ENCODE measurements at regions not wholly inside any gene's neighbourhood (a gene's known extent, or its start where the extent isn't known, plus 50 kb on each side); places are given as distances from the start of the nearest gene placed in this dataset.

DNA sequence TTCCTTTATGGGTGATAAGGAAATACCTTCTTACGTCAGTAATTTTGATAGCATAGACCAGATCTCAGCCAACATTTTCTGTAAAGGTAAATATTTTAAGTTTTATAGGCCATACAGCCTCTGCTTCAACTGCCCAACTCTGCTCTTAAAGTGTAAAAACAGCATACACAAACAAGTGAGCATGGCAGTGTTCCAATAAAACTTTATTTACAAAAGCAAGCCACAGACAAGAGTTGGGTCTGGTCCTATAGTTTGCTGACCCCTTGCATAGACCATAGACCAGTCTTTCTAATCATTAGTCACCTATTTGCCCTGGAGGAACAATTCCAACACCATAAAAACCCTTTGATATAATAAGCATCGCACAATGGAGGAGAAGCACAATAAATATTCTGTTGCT lies 398.8 kb downstream of the SFMBT2 start:
- no peak for TF ChIP-seq MYC (IDR thresholded peaks at IDR 0.05; ENCODE audit: low read depth, low read length)
- no peak overlapping the region for H3K4me3 ChIP-seq (ENCODE audit: low read depth, low read length)
- DNase-seq (ENCODE audit: low read depth): no peak

DNA sequence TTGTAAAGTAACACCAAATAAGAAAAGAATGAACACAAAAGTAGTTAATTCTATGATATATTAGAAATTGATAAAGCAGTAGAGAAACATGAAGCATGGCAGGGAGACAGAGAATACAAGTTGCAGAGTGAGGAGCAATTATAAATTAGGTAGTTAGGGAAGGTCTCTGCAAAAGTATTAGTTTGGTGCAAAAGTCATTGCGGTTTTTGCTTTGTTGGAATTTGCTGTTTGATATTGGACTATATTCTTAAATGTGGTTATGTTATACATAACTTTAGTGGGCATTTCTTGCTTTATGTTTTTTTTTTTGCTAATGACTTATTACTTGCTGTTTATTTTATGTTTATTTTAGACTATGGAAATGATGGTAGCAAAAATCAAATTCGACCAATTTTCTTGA lies 402.2 kb downstream of the SFMBT2 start:
- H3K4me3 ChIP-seq (ENCODE audit: low read depth, low read length): no peak overlapping the region
- no peak for DNase-seq (ENCODE audit: low read depth)
- no peak for TF ChIP-seq MYC (IDR thresholded peaks at IDR 0.05; ENCODE audit: low read depth, low read length)
- TF ChIP-seq, protein P1, sequence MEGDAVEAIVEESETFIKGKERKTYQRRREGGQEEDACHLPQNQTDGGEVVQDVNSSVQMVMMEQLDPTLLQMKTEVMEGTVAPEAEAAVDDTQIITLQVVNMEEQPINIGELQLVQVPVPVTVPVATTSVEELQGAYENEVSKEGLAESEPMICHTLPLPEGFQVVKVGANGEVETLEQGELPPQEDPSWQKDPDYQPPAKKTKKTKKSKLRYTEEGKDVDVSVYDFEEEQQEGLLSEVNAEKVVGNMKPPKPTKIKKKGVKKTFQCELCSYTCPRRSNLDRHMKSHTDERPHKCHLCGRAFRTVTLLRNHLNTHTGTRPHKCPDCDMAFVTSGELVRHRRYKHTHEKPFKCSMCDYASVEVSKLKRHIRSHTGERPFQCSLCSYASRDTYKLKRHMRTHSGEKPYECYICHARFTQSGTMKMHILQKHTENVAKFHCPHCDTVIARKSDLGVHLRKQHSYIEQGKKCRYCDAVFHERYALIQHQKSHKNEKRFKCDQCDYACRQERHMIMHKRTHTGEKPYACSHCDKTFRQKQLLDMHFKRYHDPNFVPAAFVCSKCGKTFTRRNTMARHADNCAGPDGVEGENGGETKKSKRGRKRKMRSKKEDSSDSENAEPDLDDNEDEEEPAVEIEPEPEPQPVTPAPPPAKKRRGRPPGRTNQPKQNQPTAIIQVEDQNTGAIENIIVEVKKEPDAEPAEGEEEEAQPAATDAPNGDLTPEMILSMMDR (IDR thresholded peaks at IDR 0.05; ENCODE audit: low read depth, low read length): no peak
- no peak for TF ChIP-seq POLR2A (IDR thresholded peaks at IDR 0.05; ENCODE audit: extremely low read depth, insufficient read length)
- TF ChIP-seq, protein P2, sequence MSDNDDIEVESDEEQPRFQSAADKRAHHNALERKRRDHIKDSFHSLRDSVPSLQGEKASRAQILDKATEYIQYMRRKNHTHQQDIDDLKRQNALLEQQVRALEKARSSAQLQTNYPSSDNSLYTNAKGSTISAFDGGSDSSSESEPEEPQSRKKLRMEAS (IDR thresholded peaks at IDR 0.05; ENCODE audit: low read depth, low read length): no peak

DNA sequence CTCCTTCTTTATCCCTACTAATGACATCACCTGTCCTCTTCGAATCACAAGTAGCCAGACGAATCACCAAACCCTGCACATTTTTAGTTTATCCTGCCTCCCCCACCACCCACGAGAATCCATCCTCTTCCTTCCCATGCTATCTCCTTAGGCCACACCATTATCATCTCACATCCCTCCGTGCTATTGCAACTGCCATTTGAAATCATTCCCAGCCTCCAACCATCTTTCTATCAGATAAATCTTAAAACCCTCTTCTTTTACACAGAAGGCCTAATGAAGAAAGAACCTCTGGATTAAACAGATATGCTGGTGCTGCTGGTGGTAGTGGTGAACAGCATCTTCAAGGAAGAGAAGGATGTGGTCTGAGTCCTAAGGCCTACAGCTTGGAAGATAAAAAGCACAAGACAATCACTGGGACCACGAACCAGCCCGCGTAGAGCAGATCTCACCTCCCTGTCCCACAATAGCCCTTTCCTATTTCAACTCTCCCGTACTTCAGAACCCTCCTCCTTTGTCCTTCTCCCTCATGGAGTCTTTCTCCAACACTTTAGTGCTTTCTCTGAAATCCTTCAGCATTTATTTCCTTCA lies 403.1 kb downstream of the SFMBT2 start:
- TF ChIP-seq POLR2A (IDR thresholded peaks at IDR 0.05; ENCODE audit: extremely low read depth, insufficient read length) (no peak), MYC (IDR thresholded peaks at IDR 0.05; ENCODE audit: low read depth, low read length) (no peak)
- H3K4me3 ChIP-seq (ENCODE audit: low read depth, low read length): no peak overlapping the region
- DNase-seq (ENCODE audit: low read depth): no peak

DNA sequence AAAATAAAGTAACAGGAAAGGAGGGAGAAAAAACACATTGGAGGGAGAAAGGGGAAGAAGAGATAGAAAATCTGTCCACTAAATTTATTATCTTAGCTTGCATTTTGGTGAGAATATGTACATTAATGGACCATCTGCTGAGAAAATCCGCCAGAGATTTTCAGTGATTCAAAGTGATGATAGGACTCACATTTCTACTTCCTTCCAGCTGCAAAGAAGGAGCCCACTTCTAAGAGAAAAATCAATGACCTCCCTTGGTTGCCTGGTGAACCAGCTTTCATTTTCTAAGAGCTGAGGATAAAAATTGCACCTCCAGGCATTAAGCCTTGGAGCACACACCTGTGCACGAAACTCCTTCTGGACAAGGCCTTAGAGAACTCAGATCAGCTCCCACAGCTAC lies 404.3 kb downstream of the SFMBT2 start:
- DNase-seq (ENCODE audit: low read depth): no peak
- no peak overlapping the region for H3K4me3 ChIP-seq (ENCODE audit: low read depth, low read length)
- TF ChIP-seq, protein P1 (IDR thresholded peaks at IDR 0.05; ENCODE audit: low read depth, low read length): no peak
- TF ChIP-seq, protein P2 (IDR thresholded peaks at IDR 0.05; ENCODE audit: low read depth, low read length): no peak
- TF ChIP-seq POLR2A (IDR thresholded peaks at IDR 0.05; ENCODE audit: extremely low read depth, insufficient read length): no peak
- TF ChIP-seq MYC (IDR thresholded peaks at IDR 0.05; ENCODE audit: low read depth, low read length): no peak

DNA sequence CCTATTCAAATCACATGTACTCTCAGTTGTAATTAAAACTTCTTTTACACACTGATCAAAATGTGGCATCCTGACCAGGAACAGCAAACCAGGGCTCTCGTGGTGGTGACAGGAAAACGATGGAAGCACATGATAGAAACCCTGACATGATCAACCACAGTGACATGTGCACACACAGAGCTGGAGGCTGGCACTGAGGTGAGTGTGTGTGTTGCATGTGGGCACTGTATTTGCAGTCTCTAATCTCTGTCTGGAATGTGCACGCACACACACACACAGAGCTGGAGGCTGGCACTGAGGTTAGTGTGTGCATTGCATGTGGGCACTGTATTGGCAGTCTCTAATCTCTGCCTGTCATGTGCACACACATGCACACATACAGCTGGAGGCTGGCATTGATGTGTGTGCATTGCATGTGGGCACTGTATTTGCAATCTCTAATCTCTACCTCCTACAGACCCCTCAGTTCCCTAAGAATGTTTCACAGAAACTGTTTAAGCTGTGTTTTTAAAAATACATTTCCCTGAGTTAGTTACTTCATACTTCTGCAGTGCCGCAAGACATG lies 406.9 kb downstream of the SFMBT2 start:
- DNase-seq (ENCODE audit: low read depth): no peak
- TF ChIP-seq, protein P2 (IDR thresholded peaks at IDR 0.05; ENCODE audit: low read depth, low read length): 0 out of 2 replicates have a peak, but pooled peaks have one; percentile 18
- TF ChIP-seq, protein P1 (IDR thresholded peaks at IDR 0.05; ENCODE audit: low read depth, low read length): no peak
- H3K4me3 ChIP-seq (ENCODE audit: low read depth, low read length): no peak overlapping the region

DNA sequence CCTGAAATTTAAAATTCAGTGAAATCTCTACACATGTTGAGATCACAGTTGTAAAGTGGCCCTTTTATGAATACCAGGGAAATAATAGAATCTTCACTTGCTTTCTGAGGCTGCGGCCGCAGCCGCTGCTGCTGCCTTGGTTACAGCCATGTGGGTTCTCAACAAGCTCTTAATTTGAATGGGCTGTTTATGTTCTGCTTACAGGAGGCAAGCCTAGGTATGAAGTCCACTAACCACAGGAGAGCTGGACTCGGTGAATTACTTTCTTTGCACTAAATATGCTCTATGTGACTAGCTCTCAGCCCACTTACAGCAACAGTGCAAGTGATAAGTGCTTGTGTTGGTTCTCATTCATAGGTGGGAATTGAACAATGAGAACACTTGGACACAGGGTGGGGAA lies 410.8 kb downstream of the SFMBT2 start:
- no peak overlapping the region for H3K4me3 ChIP-seq (ENCODE audit: low read depth, low read length)
- TF ChIP-seq POLR2A (IDR thresholded peaks at IDR 0.05; ENCODE audit: extremely low read depth, insufficient read length) (no peak), MYC (IDR thresholded peaks at IDR 0.05; ENCODE audit: low read depth, low read length) (no peak)
- TF ChIP-seq, protein P1 (IDR thresholded peaks at IDR 0.05; ENCODE audit: low read depth, low read length): no peak
- TF ChIP-seq, protein P2 (IDR thresholded peaks at IDR 0.05; ENCODE audit: low read depth, low read length): no peak
- DNase-seq (ENCODE audit: low read depth): no peak

Data from NB4 (cell line).